K562 (cell line): ENCODE measurements at regions not wholly inside any gene's neighbourhood (a gene's known extent, or its start where the extent isn't known, plus 50 kb on each side); places are given as distances from the start of the nearest gene placed in this dataset.

Source experiments
- BRCA1 ChIP-seq, 2 experiments: fragments of 450-650 bp in 1 of 2; sonication (generic) in 1 of 2; formaldehyde crosslinking in 1 of 2; IDR thresholded peaks; 2 replicates each; pipeline versions ENCODE4 v1.5.0 to v1.6.1; 2017 to 2020; ENCODE audit warnings: mild to moderate bottlenecking in 1 of 2, missing genetic modification reagents in 1 of 2
- CTCF ChIP-seq, 3 experiments: IDR thresholded peaks in 2 of 3; conservative IDR thresholded peaks in 1 of 3; 2 replicates each; pipeline ENCODE4 v1.5.1; 2011 to 2012; ENCODE audit warnings: low read length in 3 of 3, mild to moderate bottlenecking in 3 of 3, control low read depth in 2 of 3, improper control_type of control experiment in 1 of 3, inconsistent platforms in 1 of 3, low read depth in 1 of 3, mixed read lengths in 1 of 3, moderate library complexity in 1 of 3; ENCODE audit not compliant: insufficient read depth in 2 of 3
- ELF1 ChIP-seq: fragments of 200-800 bp; sonication (Bioruptor generic); IDR thresholded peaks from 2 replicates; pipeline ENCODE4 v1.6.1; 2016; ENCODE audit warnings: missing genetic modification characterization, missing compliant biosample characterization
- FOXA1 ChIP-seq: fragments of 450-650 bp; IDR thresholded peaks from 2 replicates; pipeline ENCODE4 v1.6.1; 2016; ENCODE audit warnings: mild to moderate bottlenecking, borderline replicate concordance
- FOXP1 ChIP-seq: sonication (generic); formaldehyde crosslinking; IDR thresholded peaks from 2 replicates; pipeline ENCODE4 v1.8.0; 2022; ENCODE audit warnings: mild to moderate bottlenecking, missing genetic modification reagents
- RBM34 ChIP-seq: fragments of 200-400 bp; formaldehyde crosslinking; IDR thresholded peaks from 2 replicates; pipeline ENCODE4 v1.6.1; 2018; ENCODE audit warnings: low read length, borderline replicate concordance; ENCODE audit not compliant: insufficient read depth
- SIX5 ChIP-seq, 2 experiments: IDR thresholded peaks; 2 replicates each; pipeline ENCODE4 v1.6.1; 2011; ENCODE audit warnings: low read length in 2 of 2, borderline replicate concordance in 1 of 2, low read depth in 1 of 2, mild to moderate bottlenecking in 1 of 2, moderate library complexity in 1 of 2; ENCODE audit not compliant: insufficient read depth in 1 of 2
- ZNF121 ChIP-seq: sonication (generic); formaldehyde crosslinking; conservative IDR thresholded peaks from 2 replicates; pipeline ENCODE4 v1.8.0; 2022; ENCODE audit warnings: missing genetic modification reagents

GRCh38 chr21:17191346-17191993 lies 321.4 kb upstream of the CXADR start:
- TF ChIP-seq BRCA1 (IDR thresholded peaks at IDR 0.05) (no peak), BRCA1 (CRISPR knock-in tag; IDR thresholded peaks at IDR 0.05) (no peak), ELF1 (no peak), RBM34 (no peak), SIX5 (IDR thresholded peaks at IDR 0.05; ENCODE audit: borderline replicate concordance in 1 of 2, insufficient read depth in 1 of 2, low read depth in 1 of 2, low read length in 2 of 2) (no peak), ZNF121 (no peak), CTCF (IDR thresholded peaks at IDR 0.05 in 2 of 3, conservative IDR thresholded peaks at IDR 0.05 in 1 of 3; ENCODE audit: insufficient read depth in 2 of 3, low read depth in 1 of 3, low read length in 3 of 3) (no peak), FOXP1 (CRISPR knock-in tag) (no peak), FOXA1 (no peak)
